NCI-H2196 treated with DMSO at 0.1 percent for 48 hours (cell line): ENCODE measurements at regions not wholly inside any gene's neighbourhood (a gene's known extent, or its start where the extent isn't known, plus 50 kb on each side); places are given as distances from the start of the nearest gene placed in this dataset.

Experiments
- DNase-seq: peaks from one replicate; lab custom pipeline; 2025; ENCODE audit not compliant: unreplicated experiment; lab: John Stamatoyannopoulos, UW

GRCh38 chr5:158413122-158413680 is 554.3 kb upstream of the CLINT1 start:
- no peak for DNase-seq

- DNase-seq, result no peak
These were observed 552.0 kb upstream of the CLINT1 start for GRCh38 chr5:158410976-158411375.

DNA sequence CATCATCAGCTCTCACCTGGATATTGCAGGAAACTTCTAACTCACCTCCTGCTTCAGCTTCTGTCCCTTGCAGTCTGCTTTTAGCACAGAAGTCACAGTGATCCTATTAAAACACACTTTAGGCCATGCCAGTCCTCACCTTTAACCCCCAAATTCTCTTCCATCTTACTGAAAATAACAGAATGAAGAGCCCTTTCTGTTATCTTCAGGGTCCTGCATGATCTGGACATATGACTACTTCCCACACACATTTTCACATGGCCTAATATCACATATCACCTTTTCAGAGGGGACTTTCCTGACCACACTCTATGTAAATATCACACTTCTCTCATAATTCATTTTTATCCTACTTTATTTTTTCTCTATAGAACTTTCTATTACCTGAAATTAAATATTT is 550.6 kb upstream of the CLINT1 start:
- DNase-seq, result no peak

DNA sequence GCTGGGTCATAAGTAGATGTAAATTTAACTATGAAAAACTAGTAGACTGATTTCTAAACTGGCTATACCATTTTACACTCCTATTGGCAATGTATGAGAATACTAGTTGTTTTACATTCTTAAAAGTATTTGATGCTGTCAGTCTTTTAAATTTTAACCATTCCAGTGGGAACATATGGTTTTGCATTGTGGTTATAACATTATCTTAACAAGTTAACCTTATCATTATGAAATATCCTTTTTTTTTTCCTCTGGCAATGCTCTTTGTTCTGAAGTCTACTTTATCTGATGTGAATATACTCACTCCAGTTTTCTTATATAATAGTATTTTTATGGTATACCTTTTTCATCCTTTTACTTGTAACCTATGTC is 548.9 kb upstream of the CLINT1 start:
- DNase-seq, result no peak

DNA sequence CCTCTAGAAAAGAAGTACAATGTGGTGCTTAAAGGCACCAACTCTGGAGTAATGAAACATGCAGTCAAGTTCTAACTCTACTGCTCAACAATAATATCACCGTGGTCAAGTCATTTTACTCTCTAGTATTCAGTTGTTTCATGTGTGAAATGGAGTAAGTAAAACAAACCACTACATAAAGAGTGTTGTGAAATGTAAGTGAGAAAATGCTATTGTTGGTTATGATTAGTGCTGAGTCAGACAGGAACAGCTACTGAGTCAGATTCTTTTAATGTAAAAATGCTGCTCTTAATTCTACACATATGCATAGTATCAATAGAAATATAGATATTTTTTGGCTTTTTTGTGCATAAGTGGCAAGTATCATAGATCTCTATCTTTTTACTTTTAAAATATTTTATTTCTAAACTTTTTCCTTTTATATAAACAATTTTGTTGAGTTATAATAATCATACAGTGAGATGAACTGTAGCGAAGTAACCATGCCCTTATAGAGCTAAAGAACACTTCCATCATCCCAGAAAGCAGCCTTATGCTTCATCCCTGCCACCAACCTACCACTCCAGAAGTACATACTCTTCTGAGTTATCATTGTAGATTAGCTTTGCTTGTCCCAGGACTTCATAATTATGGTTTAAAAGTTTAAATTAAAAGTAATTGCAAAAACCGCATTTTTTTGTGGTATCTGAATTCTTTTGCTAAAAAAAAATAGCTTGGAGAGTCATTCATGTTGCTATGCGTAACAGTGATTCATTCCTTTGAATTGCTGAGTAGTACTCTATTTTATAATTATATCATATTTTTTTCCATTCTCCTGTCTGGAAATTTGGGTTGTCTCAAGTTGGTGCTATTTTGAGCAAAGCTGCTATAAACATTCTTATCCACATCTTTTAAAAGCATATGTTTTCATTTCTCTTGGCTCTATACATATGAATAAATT is 548.2 kb upstream of the CLINT1 start:
- no peak for DNase-seq

DNA sequence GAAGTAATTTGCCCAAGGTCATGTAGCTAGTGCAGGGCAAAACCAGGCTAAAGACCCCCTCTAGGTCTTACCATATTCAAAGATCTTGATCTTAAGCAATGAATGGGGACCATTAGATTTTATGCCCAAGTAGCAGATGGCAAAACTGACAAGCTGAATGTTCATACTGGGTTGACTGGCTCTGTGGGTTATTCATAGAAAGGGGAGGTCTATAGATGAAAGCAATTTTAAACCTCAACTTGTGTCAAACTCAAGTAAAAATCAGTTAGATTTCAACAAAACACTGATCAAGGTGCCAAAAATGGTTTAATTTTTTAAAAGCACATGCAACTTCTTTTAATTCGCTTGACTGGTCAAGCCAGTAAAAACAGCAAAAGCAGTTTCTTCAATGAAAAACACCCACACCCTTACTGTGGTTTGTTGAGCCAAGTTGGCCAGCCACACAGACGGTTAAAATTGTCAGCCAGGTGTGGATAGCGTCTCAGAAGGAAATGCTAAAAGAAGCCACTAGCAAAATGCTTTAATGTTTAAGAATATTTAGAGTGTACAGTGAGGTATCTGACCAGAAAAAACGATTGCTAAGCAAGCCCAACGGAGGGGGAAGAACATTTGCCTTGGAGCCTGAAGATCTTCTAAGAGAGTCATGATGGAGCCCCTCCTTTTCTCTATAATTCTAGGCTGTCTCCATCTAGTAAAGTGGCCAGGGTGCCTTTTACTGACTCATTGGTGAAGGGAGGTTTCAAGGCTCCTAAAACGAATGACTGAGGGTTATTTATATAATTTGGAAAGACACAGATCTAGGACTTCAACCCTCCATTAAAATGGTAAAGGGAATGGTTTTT is 539.6 kb upstream of the CLINT1 start:
- DNase-seq, result no peak

DNA sequence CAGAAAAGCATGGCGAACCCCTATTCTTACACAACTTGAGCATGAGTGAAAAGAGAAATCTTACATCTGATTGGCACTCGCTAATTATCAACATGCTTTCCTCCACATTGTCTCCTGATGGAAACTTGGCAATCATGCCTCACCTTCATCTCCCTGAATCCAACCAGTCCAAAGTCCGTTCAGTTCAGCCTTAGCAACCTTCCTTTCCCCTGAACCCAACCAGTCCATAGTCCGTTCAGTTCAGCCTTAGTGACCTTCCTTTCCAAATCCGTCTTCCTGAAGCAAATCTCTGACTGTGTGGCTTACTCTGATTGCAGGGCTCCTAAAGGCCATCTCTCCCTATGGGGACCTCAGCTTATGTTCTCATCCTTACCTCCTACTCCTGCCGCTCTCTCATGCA is 538.3 kb upstream of the CLINT1 start:
- no peak for DNase-seq

- no peak for DNase-seq
These were observed 535.2 kb upstream of the CLINT1 start for GRCh38 chr5:158394102-158394501.

DNA sequence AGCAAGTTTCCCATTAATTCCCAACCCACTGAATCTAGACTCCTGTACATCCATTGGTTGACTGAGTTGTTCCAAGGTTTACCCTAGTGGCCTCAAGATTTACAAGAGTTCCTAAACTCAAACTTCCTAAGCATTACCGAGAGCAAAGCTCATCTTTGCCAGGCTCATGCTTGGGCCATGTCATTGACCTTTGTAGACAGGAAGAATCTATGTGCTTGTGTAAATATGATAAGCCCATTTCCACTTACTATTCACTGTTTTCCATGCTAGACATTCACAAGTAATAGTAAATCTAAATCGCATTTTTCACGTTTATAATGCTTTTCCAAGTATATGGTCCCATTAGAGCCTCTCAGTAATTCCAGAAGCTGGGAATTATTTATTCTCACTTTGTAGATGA is 534.5 kb upstream of the CLINT1 start:
- DNase-seq, result no peak

DNA sequence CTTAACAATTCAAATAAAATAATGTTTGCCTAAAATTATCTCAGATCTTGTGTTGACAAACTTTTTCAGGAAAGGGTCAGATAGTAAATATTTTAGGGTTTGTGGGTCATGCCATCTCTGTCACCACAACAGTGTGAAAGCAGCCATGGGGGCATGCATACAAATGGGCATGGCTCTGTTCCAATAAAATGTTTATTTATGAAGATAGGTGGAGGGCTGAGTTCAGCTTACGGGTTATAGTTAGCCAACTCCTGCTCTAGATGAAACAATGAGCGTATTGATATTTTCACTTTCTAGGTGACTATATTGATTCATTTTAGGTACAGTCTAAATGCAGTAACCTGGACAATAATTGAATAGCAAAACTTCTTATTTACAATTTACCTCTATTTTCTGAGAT is 533.8 kb upstream of the CLINT1 start:
- no peak for DNase-seq

DNA sequence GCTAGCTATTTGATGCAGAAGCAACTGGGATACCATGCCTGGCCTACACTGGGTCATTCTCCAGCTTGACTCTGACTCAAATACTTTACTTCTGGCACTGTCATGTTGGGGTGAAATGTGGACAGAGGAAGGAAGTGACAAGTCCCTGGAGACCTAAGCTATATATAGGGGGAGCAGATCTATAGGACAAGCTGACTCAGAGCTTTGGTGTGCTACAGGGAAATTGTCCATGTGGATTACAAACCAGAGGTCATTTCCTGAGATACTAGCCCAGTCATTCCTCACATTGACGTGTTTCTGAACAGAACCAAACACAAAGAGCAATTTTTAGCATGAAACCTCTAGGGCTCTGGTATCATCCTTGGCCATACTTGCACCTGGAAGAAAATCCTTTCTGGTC is 531.6 kb upstream of the CLINT1 start:
- no peak for DNase-seq

- no peak for DNase-seq
These were observed 530.8 kb upstream of the CLINT1 start for GRCh38 chr5:158389786-158390185.

- no peak for DNase-seq
These were observed 529.1 kb upstream of the CLINT1 start for GRCh38 chr5:158388021-158388420.

- DNase-seq, result no peak
These were observed 528.6 kb upstream of the CLINT1 start for GRCh38 chr5:158387499-158387898.

- DNase-seq, result no peak
These were observed 527.0 kb upstream of the CLINT1 start for GRCh38 chr5:158385982-158386381.

GRCh38 chr5:158384535-158385481 is 525.9 kb upstream of the CLINT1 start:
- no peak for DNase-seq

- DNase-seq, result no peak
These were observed 524.5 kb upstream of the CLINT1 start for GRCh38 chr5:158383486-158383885.

GRCh38 chr5:158382473-158382872 is 523.5 kb upstream of the CLINT1 start:
- DNase-seq, result no peak

- no peak for DNase-seq
These were observed 522.7 kb upstream of the CLINT1 start for GRCh38 chr5:158381614-158382160.

- DNase-seq, result no peak
These were observed 521.7 kb upstream of the CLINT1 start for GRCh38 chr5:158380661-158381060.
